ENCODE measurements at regions not wholly inside any gene's neighbourhood (a gene's known extent, or its start where the extent isn't known, plus 50 kb on each side); places are given as distances from the start of the nearest gene placed in this dataset.
"Not testable (repeated sequence)": the region's sequence is repeated elsewhere in the genome, so short reads cannot be mapped to it uniquely, and the experiment has no call there.

- no peak for DNase-seq
Measured at GRCh38 chr2:53610260-53610659, 157.3 kb upstream of the CHAC2 start.

- DNase-seq = no peak
Measured at GRCh38 chr2:53609551-53609950, 158.1 kb upstream of the CHAC2 start.

- no peak for DNase-seq
Measured at GRCh38 chr2:53608293-53608692, 159.3 kb upstream of the CHAC2 start.

GRCh38 chr2:53600815-53601214 lies 166.8 kb upstream of the CHAC2 start:
- DNase-seq = no peak

GRCh38 chr2:53586733-53587612 lies 180.6 kb upstream of the CHAC2 start:
- DNase-seq = not testable (repeated sequence)

GRCh38 chr2:53584986-53585385 lies 182.6 kb upstream of the CHAC2 start:
- DNase-seq = no peak

- DNase-seq = no peak
Measured at GRCh38 chr2:53583583-53583982, 184.0 kb upstream of the CHAC2 start.

- DNase-seq = no peak
Measured at GRCh38 chr2:53582556-53582955, 185.0 kb upstream of the CHAC2 start.

GRCh38 chr2:53576166-53576565 lies 191.4 kb upstream of the CHAC2 start:
- DNase-seq = no peak

GRCh38 chr2:53575721-53576124 lies 191.9 kb upstream of the CHAC2 start:
- no peak for DNase-seq

- DNase-seq = no peak
Measured at GRCh38 chr2:53572696-53573095, 194.9 kb upstream of the CHAC2 start.

- no peak for DNase-seq
Measured at GRCh38 chr2:53569957-53570727, 197.5 kb upstream of the CHAC2 start.

- no peak for DNase-seq
Measured at GRCh38 chr2:53568469-53568868, 199.1 kb upstream of the CHAC2 start.

GRCh38 chr2:53567073-53567472 lies 200.5 kb upstream of the CHAC2 start:
- DNase-seq = no peak

GRCh38 chr2:53562407-53562806 lies 205.2 kb upstream of the CHAC2 start:
- DNase-seq = no peak

GRCh38 chr2:53561155-53561554 lies 206.4 kb upstream of the CHAC2 start:
- no peak for DNase-seq

GRCh38 chr2:53559302-53559966 lies 208.2 kb upstream of the CHAC2 start:
- no peak for DNase-seq

GRCh38 chr2:53558867-53559266 lies 208.7 kb upstream of the CHAC2 start:
- DNase-seq = no peak

GRCh38 chr2:53549497-53549896 lies 218.1 kb upstream of the CHAC2 start:
- no peak for DNase-seq

- DNase-seq = no peak
Measured at GRCh38 chr2:53545604-53546003, 222.0 kb upstream of the CHAC2 start.

- DNase-seq = no peak
Measured at GRCh38 chr2:53544871-53545558, 222.6 kb upstream of the CHAC2 start.

GRCh38 chr2:53543083-53543482 lies 224.5 kb upstream of the CHAC2 start:
- DNase-seq = no peak
